DMS79 treated with DMSO at 0.1 percent for 48 hours (cell line): ENCODE measurements at regions not wholly inside any gene's neighbourhood (a gene's known extent, or its start where the extent isn't known, plus 50 kb on each side); places are given as distances from the start of the nearest gene placed in this dataset.

ENCODE experiments used
- DNase-seq: peaks from one replicate; lab custom pipeline; 2025; lab: John Stamatoyannopoulos, UW

DNA sequence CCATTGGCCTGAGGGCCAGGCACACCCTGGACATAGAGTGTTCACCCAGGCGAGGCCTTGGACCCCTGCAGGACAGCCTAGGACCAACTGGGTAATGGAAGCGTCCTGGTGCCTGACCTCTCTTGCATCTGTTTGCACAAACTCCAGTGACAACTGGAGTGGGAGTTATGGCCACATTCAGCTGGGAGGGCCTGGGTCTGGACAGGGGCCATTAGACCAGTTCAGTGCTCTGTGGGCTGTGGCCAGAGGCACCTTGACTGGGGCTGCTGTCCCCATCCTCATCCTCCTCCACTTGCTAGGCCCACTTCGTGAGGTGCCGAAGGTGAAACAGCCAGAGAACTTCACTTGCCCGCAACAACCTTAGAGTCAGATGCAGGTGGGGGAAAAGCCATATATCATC lies 372.7 kb upstream of the IRX1 start:
- DNase-seq = no peak

DNA sequence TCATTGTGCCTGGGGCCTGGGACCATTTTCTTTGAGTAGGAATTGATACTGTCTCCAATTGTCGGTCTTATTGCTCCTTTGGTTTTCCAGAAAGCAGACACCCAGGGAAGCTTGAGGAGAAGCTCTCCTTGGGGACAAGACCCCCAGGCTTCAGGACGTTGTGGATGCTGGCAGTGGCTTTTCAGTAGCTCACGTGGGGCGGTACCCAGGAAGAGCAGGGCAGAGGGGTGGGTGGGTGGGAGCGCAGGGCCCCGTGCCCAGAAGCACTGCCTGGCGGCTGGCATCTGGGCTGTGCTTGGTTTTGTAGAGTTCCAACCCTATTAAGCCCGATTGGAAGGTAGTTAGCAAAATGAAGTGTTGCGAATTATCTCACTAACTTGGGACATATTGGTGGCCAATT lies 374.2 kb upstream of the IRX1 start:
- DNase-seq = no peak

DNA sequence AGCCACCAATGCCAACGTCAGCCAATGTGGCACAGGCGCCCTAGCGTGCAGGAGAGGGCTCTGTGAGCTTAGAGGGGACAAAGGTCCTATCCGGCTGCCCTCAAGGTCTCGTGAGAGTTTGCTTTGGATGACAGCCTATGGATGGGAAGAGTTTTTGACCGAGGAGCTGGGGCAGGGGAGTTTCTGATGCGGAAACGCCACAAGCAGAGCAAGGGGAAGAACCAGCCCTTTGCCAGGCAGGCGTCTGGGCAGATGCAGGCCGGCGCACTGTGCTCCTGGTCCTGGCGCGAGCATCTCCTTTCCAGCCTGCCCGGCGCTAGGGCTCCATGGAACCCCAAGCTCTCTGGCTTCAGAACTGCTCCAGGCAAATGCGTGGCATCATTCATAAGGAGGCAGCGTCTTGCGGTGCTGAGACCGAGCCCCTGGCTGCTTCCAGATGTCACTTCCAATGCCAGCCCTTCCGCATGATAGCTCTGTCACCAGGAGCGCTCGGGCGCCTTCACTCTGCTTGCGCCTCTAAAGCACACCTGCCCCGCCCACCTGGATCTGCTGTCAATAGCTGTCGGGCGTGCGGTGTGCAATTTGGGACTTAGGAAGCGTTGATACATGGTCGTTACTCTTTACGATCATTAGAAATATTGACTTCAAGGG lies 374.9 kb upstream of the IRX1 start:
- DNase-seq = no peak

DNA sequence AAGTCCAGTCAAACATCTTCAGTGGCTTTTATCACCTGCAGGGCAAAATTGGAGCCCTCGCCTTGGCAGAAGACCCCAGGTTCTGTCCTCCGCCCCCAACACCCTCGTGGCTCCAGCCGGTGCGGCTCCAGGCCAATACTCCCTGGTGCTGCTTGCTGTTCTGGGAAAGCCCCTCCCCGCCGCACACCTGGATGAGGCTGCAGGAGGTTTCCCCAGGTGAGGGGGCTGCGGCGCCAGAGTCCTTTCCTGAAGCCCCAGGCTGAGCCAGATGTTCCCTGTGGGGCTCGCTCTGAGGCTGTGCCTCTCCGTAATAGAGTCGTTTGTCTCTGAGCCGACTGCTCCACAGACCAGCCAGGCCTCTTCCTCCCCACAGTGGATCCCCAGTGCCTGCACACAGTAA lies 375.4 kb upstream of the IRX1 start:
- DNase-seq = no peak

DNA sequence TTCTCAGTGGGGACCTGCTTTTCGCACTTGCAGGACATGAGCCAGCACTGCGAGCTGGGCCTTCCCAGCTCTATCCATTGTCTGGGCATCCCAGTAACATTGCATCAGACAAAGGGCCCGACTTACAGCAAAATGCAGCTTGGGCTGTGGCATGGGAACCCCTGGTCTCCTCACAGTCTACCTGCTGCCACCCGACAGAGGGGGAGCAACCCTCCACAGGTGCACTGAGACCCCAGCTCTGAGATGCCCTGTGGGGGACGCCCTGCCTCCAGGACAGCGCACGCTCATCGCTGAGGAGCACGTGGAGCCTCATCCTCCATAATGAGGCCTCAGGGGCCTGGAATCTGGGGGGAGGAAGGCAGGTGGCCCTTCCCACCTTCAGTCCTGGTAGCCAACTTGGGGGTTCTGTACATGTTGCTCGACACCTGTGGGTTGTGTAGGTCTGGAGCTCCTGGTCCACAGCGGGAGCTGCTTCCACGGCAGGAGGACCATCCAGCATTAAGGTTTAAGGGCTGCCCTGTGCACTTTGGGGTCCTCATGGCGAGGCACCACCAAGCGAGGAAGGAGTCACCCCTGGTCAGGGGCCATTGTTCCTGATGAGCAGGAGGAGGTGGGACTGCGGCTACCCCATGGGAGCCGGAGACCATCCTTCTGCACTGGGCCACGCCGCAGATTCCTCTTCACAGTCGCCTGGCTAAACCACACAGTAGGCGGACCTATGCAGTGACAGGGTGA lies 376.5 kb upstream of the IRX1 start:
- no peak for DNase-seq

- no peak for DNase-seq
Measured at GRCh38 chr5:3217771-3218495, 377.7 kb upstream of the IRX1 start.

DNA sequence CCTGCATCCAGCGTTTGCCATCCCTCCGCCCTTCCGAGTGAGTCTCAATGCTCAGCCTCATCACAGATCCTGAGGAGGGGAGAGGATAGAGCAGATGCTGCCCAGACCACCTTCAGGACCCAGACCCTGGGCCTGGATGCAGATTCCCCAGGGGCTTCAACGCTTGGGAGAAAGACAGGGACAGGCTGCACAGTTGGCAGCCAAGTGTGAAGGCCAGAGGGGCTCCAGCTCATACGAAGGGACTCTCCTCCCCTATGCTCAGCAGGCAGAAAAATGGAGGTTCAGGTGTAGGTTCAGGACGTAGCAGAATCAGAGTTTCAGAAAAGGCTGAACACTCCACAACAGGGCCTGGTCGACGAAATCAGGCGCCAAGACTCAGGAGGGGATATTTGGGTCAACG lies 378.5 kb upstream of the IRX1 start:
- DNase-seq = no peak

DNA sequence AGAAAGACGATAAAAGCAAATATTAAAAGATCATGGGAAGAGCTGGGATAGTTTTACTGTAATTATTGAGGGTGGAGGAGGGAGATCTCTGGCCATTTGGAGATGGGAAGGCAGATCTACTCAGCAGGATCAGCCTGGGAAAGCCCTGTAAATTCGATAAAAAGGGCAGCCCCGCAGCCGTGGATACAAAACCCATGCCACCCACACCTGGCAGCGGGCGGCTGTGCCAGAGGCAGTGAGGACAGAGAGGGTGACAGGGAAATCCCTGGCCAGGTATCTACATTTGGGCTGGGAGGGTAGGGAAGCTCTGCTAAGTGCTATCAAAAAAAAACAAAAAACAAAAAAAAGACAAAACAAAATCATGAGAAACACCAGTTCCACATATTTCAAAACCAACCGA lies 379.2 kb upstream of the IRX1 start:
- no peak for DNase-seq

DNA sequence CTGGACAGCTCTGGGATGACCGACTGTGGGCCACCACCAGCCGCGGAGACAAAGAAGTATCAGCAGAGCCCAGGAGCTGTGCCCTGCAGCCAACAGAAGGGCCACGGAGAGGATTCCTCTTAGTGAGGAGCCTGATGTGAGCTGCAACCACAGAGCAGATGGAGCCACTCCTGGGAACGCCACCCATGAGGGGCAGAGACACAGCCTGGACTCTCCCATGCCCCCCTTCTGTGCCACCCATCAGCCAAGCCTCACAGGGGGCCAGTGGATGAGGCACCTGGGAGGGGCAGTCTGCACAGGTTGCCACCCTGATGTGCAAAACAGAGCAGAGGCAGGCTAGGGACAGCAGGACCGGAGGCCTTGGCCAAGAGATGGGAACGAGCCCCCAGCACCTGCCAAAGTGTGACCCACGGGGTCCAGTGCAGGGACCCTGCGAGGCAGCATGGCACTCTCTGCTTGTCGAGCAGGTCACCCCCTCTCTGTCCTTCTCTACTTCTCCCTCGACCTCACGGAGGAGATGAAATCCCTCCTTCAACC lies 380.7 kb upstream of the IRX1 start:
- DNase-seq = no peak

DNA sequence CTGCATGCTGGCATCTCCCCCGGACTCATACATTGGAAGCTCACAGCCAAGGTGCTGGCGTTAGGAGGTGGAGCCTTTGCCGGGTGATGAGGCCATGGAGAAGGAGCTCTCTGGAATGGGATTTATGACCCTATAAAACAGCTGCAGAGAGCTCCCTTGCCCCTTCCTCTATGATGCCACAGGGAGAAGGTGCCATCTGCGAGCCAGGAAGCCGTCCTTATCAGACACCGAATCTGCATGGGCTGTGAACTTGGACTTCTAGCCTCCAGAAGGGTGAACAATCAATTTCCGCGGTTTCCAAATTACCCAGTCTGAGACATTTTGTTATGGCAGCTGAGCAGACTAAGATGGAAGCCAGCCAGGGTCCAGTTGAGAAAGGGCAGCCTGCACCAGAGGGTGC lies 381.2 kb upstream of the IRX1 start:
- no peak for DNase-seq

DNA sequence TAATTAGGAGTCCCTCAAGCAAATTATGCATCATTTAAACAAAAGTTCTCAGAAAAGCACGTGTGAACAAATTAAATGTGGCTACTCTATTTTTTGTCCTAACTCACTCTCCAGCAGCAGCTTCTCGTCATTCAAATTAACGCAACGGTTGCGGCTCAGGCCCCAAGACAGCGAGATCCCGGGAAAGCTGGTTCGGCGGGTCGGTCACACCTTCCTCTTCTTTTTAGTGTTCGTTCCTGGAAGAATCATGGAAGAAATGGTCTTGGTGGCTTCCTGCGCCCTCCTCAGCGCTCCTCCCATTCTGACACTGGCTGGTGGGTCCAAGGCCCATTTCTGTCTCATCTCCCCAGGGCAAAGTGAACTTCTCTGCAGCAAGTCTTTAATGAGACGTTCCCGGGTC lies 382.8 kb upstream of the IRX1 start:
- no peak for DNase-seq

GRCh38 chr5:3210531-3210930 lies 385.1 kb upstream of the IRX1 start:
- no peak for DNase-seq

- DNase-seq = no peak
Measured at GRCh38 chr5:3209918-3210317, 385.7 kb upstream of the IRX1 start.

DNA sequence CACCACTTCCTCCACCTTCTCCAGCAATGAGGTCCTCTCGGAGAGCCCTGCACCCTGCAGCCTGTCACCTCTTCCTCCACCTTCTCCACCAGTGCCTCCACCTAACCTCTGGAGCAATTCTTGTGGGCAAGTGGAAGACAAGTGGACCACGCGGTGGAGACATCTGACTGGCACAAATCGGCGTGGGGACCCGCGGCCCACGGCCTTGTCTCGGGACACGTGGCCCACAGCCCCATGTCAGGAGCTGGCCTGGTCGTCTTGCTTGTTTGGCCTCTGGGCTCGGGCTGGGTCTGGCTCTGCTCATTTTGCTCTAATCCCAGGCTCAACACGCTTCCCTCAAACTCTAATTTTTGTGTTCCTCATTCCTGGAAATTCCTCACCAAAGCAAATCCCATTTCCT lies 393.1 kb upstream of the IRX1 start:
- no peak for DNase-seq

- DNase-seq = no peak
Measured at GRCh38 chr5:3201941-3202340, 393.7 kb upstream of the IRX1 start.

- no peak for DNase-seq
Measured at GRCh38 chr5:3201121-3201520, 394.5 kb upstream of the IRX1 start.

DNA sequence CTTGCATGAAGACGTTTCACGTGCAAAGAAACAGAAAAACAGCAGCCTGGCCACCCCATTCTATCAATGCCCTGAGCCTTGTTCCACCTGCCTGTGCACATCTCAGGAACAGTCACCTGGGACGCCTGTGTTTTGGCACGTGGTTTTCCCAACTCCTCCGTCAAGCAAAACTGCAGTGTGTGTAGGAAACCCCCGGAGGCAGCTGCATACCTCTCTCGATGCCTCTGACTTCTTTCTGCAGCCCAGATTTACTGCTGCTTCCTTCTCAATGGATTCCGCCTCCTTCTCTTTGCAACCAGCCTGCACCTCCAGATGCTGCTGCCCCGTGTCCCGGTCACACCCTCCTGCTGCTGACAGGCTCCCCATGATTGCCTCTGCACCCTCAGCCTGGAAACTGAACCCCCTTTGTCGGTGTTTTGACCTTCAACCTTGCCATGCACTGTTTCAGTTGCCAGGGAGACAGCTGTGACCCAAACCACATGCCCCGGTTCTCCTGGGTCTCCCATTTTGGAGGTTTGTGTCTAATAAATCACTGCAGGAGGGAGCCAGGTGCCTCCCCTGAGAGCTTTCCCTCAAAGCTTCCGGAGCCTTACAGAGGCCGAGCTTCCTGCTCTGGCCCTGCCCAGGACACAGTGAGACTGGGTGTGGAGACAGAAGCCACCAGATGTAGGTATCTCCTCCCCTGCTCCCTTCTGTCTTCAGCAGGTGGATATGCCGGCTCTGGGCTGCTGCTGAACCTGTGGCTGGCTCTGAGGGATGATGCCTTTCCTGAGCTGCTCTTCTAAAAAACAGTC lies 395.5 kb upstream of the IRX1 start:
- no peak for DNase-seq

DNA sequence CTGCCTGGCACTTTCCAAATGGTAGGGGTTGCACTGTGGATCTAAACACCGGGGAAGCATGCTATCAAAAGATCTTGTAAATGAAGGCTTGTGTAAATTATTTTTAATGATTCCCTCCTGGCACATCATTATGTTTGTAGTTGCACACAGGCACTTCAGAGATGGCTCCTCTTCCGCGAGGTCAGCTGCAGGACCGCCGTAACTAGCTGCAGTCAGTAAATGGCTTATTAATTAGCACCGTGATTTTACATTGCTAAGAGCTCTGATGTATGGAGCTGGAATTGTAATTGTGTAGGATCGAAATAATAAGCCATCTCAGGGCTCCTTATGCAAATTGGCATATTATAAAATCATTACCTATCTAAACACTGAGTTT lies 397.6 kb upstream of the IRX1 start:
- no peak for DNase-seq

DNA sequence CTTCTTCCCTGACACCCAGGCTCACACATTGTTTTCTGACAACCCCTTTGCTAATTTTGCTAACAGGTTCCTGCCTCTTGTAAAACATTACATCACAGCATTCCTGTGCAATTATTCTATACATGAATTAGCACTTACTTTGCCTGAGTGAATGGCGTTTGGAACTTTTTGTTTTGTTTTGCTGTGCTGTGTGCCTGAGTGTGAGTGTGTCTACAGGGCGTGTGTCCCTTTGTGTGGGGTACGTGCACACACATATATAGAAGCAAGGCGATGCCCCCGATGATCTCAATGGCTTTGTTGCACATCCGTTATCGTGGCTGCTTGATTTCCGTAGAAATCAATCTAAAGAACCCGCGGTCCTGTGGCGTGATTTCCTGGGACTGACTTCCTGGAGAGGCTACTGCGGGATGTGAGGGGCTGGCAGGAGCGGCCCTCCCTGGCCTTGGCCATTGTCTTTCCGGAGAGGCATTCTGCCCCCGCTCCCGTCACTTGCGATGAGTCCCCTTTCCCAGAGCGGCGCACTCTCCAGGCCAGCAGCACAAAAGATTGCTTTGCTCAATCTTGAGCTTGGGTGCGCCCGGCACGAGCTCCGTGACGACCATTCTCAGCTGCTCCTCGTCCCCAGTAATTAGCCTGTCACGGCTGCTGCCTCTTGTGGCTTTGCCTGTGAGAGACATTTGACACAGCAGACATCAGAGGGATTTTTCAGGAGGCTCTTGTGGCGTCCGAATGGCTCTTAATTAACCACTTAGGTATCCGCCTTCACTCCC lies 398.1 kb upstream of the IRX1 start:
- DNase-seq = peak; percentile 50

DNA sequence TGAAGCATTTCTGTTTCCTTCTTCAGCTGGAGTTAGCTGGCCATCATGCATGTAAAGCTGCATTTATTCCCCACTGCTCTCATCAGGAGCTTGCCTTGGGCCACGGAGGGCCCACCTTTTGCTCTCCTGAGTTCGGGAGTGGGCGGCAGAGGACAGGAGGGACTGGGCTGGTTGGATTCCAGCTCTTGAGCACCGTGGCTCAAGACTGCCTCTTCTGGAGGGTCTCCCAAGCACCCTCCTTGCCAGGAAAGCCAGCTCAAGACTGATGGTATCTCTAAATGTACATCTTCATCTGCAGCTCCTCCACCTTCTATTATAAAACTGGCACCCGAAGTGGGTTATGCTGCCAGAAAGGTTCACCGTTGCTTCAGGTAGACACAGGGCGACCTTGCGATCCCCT lies 399.6 kb upstream of the IRX1 start:
- DNase-seq = no peak

DNA sequence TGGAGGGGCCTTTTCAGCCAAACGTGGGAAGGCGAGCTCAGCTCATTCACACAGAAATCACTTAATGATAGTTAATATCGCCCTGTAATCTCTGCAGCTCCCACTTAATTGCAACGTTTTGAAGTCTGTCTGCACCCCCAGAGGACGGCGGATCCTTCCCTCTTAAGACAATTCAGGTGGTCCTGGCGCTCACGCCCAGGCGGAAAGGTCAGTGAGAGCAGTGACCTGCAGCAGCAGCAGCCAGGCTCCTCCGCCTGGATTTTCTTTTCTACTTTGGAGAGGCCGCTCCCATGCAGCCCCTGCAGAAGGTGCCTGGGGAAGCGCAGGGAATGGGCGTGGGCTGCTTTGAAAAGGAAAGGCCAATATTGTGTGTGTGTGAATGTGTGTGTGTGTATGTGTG lies 400.9 kb upstream of the IRX1 start:
- DNase-seq = no peak

GRCh38 chr5:3194271-3194670 lies 401.4 kb upstream of the IRX1 start:
- DNase-seq = no peak
